ENCODE measurements at regions not wholly inside any gene's neighbourhood (a gene's known extent, or its start where the extent isn't known, plus 50 kb on each side); places are given as distances from the start of the nearest gene placed in this dataset.
"Not testable (repeated sequence)": the region's sequence is repeated elsewhere in the genome, so short reads cannot be mapped to it uniquely, and the experiment has no call there.

DNA sequence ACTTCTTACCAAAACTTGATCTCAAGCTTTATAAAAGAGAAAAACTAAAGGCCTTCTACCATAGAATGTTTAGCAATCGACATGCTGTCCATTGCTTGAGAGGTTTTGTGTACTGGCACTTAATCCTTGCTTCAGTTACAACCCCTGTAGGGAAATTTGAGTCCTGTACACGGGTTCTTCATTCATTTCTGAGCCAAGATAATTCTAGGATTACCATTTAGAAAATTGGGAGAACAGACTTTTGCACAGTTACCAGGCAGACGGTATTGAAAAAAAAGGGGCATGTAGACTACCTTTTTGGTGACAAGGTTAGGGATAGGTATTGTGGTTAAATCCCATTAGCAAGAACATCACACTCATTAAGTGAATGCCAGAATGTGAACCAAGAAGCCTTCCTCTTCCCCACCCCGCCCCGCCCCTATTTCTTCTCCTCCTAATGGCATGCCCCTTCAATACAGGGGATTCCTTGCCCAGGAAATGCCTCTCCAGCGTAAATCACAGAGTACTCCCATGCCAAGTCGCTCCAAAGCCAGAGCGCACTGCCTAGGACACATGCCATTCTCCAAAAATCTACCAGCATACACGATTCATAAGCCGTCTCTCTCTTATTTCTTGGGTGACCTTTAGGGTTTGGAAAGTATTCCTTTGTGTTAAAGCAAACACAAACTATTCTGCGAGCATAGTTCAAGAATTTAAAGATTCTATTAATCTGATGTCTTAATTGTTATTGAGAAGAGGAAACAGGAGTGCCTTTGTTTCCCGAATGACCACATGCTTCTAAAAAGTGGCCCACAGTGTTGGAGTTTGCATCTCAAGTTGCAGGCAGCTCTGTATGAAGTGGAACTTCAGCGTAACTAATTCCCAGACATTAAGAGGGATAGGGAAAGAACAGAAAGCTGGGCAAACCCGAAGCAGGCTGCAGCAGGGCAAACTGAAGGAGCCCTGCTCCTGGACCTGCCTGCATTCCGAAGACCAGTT is 164.0 kb upstream of the NR2F2 start:
- H4K8ac ChIP-seq (ENCODE audit: low read depth, low read length) = no peak overlapping the region
- no peak overlapping the region for H3K4ac ChIP-seq (ENCODE audit: low read depth, low read length)
- no peak overlapping the region for H3K4me2 ChIP-seq (ENCODE audit: low read length)
- H3K9ac ChIP-seq (ENCODE audit: low read length) = no peak overlapping the region
- no peak overlapping the region for H2BK5ac ChIP-seq (ENCODE audit: low read length)
- H3K27ac ChIP-seq (ENCODE audit: low read depth, low read length) = no peak overlapping the region
- H3K4me3 ChIP-seq (ENCODE audit: low read length) = no peak overlapping the region
- peaks cover 6% of the 10 kb centered on the region for H3K4me1 ChIP-seq (ENCODE audit: control insufficient read depth, low read depth, low read length)
- no peaks in the 10 kb centered on the region for H3K79me1 ChIP-seq (ENCODE audit: low read length)
- DNase-seq = no peak
- WGBS (ENCODE audit: extremely low coverage, insufficient coverage, low lambda C conversion rate) = no CpG with 5 or more reads among the region's 15 CpGs
- H3K79me2 ChIP-seq (ENCODE audit: control insufficient read depth, insufficient read depth, low read length) = no peaks in the 10 kb centered on the region
- no peak overlapping the region for H2BK15ac ChIP-seq (replicated peaks; ENCODE audit: low read depth)
- H3K23ac ChIP-seq (ENCODE audit: low read length) = no peak overlapping the region
- H3K36me3 ChIP-seq (ENCODE audit: control insufficient read depth, insufficient read depth, low read length) = no peaks in the 10 kb centered on the region
- no peak overlapping the region for H3K56ac ChIP-seq (ENCODE audit: low read length)
- H4K5ac ChIP-seq (ENCODE audit: low read length) = no peak overlapping the region
- H3K27me3 ChIP-seq (ENCODE audit: insufficient read depth, low read length, poor library complexity) = no peaks in the 10 kb centered on the region
- no peak overlapping the region for H2AK5ac ChIP-seq (ENCODE audit: low read length)
- no peak overlapping the region for H2BK120ac ChIP-seq (ENCODE audit: low read depth, low read length)
- no peak overlapping the region for H3K18ac ChIP-seq (ENCODE audit: low read length)

DNA sequence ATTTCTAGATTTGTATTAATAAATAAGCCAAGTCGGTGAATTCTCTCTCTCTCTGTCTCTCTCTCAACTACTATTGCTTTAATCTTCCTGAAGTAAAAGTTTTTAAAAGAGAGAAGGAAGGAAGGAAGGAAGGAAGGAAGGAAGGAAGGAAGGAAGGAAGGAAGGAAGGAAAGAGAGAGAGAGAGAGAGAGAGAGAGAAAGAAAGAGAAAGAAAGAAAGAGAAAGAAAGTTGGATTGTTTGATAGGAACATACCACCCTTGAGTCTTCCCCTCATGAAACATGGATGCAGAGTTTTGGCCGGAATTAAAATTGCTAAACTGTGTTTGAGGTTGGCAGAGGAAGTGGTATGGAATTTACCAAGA is 159.9 kb upstream of the NR2F2 start:
- not testable (repeated sequence) for H2BK120ac ChIP-seq (ENCODE audit: low read depth, low read length); H2BK5ac ChIP-seq (ENCODE audit: low read length); H3K27ac ChIP-seq (ENCODE audit: low read depth, low read length); H3K23ac ChIP-seq (ENCODE audit: low read length); H3K4me2 ChIP-seq (ENCODE audit: low read length); H3K79me1 ChIP-seq (ENCODE audit: low read length); H3K56ac ChIP-seq (ENCODE audit: low read length); H3K4me1 ChIP-seq (ENCODE audit: control insufficient read depth, low read depth, low read length); H3K27me3 ChIP-seq (ENCODE audit: insufficient read depth, low read length, poor library complexity); H3K4ac ChIP-seq (ENCODE audit: low read depth, low read length); H3K9ac ChIP-seq (ENCODE audit: low read length); H2BK15ac ChIP-seq (replicated peaks; ENCODE audit: low read depth); DNase-seq; H2AK5ac ChIP-seq (ENCODE audit: low read length); H3K18ac ChIP-seq (ENCODE audit: low read length); H4K5ac ChIP-seq (ENCODE audit: low read length); H3K36me3 ChIP-seq (ENCODE audit: control insufficient read depth, insufficient read depth, low read length); H4K8ac ChIP-seq (ENCODE audit: low read depth, low read length); H3K79me2 ChIP-seq (ENCODE audit: control insufficient read depth, insufficient read depth, low read length); H3K4me3 ChIP-seq (ENCODE audit: low read length)
- no CpG with 5 or more reads among the region's 2 CpGs for WGBS (ENCODE audit: extremely low coverage, insufficient coverage, low lambda C conversion rate)

DNA sequence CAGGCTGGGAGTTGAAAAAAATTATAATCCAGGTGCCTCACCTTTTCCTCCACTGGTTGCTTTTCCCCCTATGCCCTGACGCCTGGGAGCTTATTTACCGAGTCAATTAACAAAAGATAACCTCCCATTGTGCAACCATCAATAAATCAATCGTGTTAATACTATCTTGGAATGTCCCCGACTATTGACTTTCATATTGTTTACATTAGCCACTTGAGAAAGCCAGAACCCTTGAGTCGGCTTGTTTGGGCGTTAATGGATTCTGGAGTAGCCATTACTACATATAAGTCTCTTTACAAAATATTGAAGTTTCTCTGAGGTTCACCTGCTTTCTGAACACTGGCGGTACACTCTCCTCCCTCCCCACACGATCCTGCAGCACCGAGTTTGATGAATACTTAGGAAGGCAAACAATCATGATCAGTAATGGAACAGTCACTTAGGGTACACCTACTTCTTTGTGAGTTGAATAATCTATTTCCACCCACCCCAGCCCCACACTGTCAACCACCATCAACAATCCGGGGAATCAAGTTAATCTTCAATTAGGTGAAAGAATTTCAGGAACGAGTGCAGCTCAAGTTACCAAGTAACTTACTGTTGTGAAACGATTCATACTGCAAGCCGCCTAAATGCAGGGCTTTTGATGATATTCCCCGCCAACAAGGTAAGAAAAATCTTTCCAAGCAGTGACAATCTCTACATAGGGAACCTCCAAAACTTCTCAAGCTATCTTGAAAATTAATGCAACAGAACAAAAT is 159.3 kb upstream of the NR2F2 start:
- Histone ChIP-seq H4K5ac (ENCODE audit: low read length) (no peak overlapping the region), H2BK5ac (ENCODE audit: low read length) (no peak overlapping the region), H4K8ac (ENCODE audit: low read depth, low read length) (no peak overlapping the region), H2BK120ac (ENCODE audit: low read depth, low read length) (no peak overlapping the region), H3K36me3 (ENCODE audit: control insufficient read depth, insufficient read depth, low read length) (no peaks in the 10 kb centered on the region), H3K79me1 (ENCODE audit: low read length) (no peaks in the 10 kb centered on the region), H3K79me2 (ENCODE audit: control insufficient read depth, insufficient read depth, low read length) (no peaks in the 10 kb centered on the region), H2BK15ac (replicated peaks; ENCODE audit: low read depth) (no peak overlapping the region), H3K4ac (ENCODE audit: low read depth, low read length) (no peak overlapping the region), H3K27me3 (ENCODE audit: insufficient read depth, low read length, poor library complexity) (no peaks in the 10 kb centered on the region), H3K18ac (ENCODE audit: low read length) (no peak overlapping the region), H3K23ac (ENCODE audit: low read length) (no peak overlapping the region), H3K27ac (ENCODE audit: low read depth, low read length) (no peak overlapping the region), H2AK5ac (ENCODE audit: low read length) (no peak overlapping the region), H3K56ac (ENCODE audit: low read length) (peak overlapping the region; percentile 28), H3K4me1 (ENCODE audit: control insufficient read depth, low read depth, low read length) (peaks cover 9% of the 10 kb centered on the region), H3K9ac (ENCODE audit: low read length) (no peak overlapping the region), H3K4me2 (ENCODE audit: low read length) (peak overlapping the region; percentile 11), H3K4me3 (ENCODE audit: low read length) (no peak overlapping the region)
- WGBS (ENCODE audit: extremely low coverage, insufficient coverage, low lambda C conversion rate) = no CpG with 5 or more reads among the region's 14 CpGs
- peak; percentile 83 for DNase-seq

DNA sequence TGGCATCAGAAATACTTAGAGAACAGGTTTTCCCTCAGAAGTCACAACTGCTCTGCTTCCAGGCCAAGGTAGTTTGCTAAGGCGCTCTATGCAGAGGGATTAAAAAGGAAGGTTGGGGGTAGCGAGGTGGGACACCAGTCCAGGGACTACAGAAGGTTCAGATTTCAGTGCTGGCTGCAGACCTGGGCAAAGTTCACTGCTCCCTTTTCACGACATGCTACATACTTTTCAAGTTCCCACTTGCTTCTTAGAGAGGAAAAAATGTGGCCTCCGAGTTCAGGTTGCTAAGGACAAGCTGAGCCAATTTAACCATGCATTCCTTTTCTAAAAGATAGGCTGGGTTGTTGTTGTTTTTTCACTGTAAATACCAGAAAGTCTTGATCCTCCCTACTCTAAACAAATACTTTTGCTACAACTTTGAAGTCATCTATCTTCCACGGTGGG is 158.6 kb upstream of the NR2F2 start:
- no peaks in the 10 kb centered on the region for H3K79me2 ChIP-seq (ENCODE audit: control insufficient read depth, insufficient read depth, low read length)
- H4K8ac ChIP-seq (ENCODE audit: low read depth, low read length) = no peak overlapping the region
- H2BK5ac ChIP-seq (ENCODE audit: low read length) = no peak overlapping the region
- no peak overlapping the region for H3K23ac ChIP-seq (ENCODE audit: low read length)
- H2AK5ac ChIP-seq (ENCODE audit: low read length) = no peak overlapping the region
- H3K36me3 ChIP-seq (ENCODE audit: control insufficient read depth, insufficient read depth, low read length) = no peaks in the 10 kb centered on the region
- H2BK120ac ChIP-seq (ENCODE audit: low read depth, low read length) = no peak overlapping the region
- no peak overlapping the region for H3K4ac ChIP-seq (ENCODE audit: low read depth, low read length)
- H3K4me1 ChIP-seq (ENCODE audit: control insufficient read depth, low read depth, low read length) = peaks cover 9% of the 10 kb centered on the region
- H2BK15ac ChIP-seq (replicated peaks; ENCODE audit: low read depth) = no peak overlapping the region
- H3K9ac ChIP-seq (ENCODE audit: low read length) = no peak overlapping the region
- H3K27me3 ChIP-seq (ENCODE audit: insufficient read depth, low read length, poor library complexity) = no peaks in the 10 kb centered on the region
- H3K4me3 ChIP-seq (ENCODE audit: low read length) = no peak overlapping the region
- no peak overlapping the region for H4K5ac ChIP-seq (ENCODE audit: low read length)
- no peak overlapping the region for H3K18ac ChIP-seq (ENCODE audit: low read length)
- DNase-seq = peak; percentile 82
- no peak overlapping the region for H3K27ac ChIP-seq (ENCODE audit: low read depth, low read length)
- no CpG with 5 or more reads among the region's 5 CpGs for WGBS (ENCODE audit: extremely low coverage, insufficient coverage, low lambda C conversion rate)
- H3K56ac ChIP-seq (ENCODE audit: low read length) = no peak overlapping the region
- H3K79me1 ChIP-seq (ENCODE audit: low read length) = no peaks in the 10 kb centered on the region
- no peak overlapping the region for H3K4me2 ChIP-seq (ENCODE audit: low read length)

DNA sequence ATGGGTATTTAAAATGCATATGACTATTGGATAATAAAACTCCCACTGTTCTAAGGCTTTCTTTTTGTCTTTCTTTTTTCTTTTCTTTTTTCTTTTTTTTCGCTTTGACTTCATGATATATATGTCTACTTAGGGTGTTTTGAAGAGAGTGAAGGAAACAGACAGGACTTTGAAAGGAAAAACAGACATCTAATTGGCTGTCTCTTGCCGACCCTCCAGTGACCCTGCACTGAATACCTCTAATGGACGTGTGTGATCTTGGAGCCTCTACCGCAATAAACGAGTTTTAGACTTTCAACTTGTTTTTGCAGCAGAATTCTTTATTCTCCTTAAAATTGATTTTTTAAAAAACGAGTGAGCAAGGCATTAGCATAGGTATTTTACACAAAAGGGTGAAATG is 158.1 kb upstream of the NR2F2 start:
- no CpG with 5 or more reads among the region's 6 CpGs for WGBS (ENCODE audit: extremely low coverage, insufficient coverage, low lambda C conversion rate)
- H2BK5ac ChIP-seq (ENCODE audit: low read length) = no peak overlapping the region
- no peak overlapping the region for H2BK15ac ChIP-seq (replicated peaks; ENCODE audit: low read depth)
- no peaks in the 10 kb centered on the region for H3K79me1 ChIP-seq (ENCODE audit: low read length)
- no peak overlapping the region for H3K4me2 ChIP-seq (ENCODE audit: low read length)
- no peaks in the 10 kb centered on the region for H3K79me2 ChIP-seq (ENCODE audit: control insufficient read depth, insufficient read depth, low read length)
- no peak overlapping the region for H3K23ac ChIP-seq (ENCODE audit: low read length)
- no peaks in the 10 kb centered on the region for H3K27me3 ChIP-seq (ENCODE audit: insufficient read depth, low read length, poor library complexity)
- no peak overlapping the region for H3K4ac ChIP-seq (ENCODE audit: low read depth, low read length)
- no peak overlapping the region for H2AK5ac ChIP-seq (ENCODE audit: low read length)
- no peak overlapping the region for H3K4me3 ChIP-seq (ENCODE audit: low read length)
- no peaks in the 10 kb centered on the region for H3K36me3 ChIP-seq (ENCODE audit: control insufficient read depth, insufficient read depth, low read length)
- H4K5ac ChIP-seq (ENCODE audit: low read length) = no peak overlapping the region
- no peak overlapping the region for H2BK120ac ChIP-seq (ENCODE audit: low read depth, low read length)
- H4K8ac ChIP-seq (ENCODE audit: low read depth, low read length) = no peak overlapping the region
- H3K4me1 ChIP-seq (ENCODE audit: control insufficient read depth, low read depth, low read length) = peaks cover 9% of the 10 kb centered on the region
- no peak for DNase-seq
- H3K27ac ChIP-seq (ENCODE audit: low read depth, low read length) = no peak overlapping the region
- no peak overlapping the region for H3K9ac ChIP-seq (ENCODE audit: low read length)
- H3K56ac ChIP-seq (ENCODE audit: low read length) = no peak overlapping the region
- no peak overlapping the region for H3K18ac ChIP-seq (ENCODE audit: low read length)
